NT2/D1 (cell line): ENCODE measurements at regions not wholly inside any gene's neighbourhood (a gene's known extent, or its start where the extent isn't known, plus 50 kb on each side); places are given as distances from the start of the nearest gene placed in this dataset.

Experiments used
- SUZ12 ChIP-seq: IDR thresholded peaks from 2 replicates; pipeline ENCODE4 v1.6.1; 2011; ENCODE audit not compliant: insufficient read length, insufficient read depth; ENCODE audit errors: extremely low read depth
- YY1 ChIP-seq: IDR thresholded peaks from 2 replicates; pipeline ENCODE4 v1.6.1; 2011; ENCODE audit not compliant: insufficient read length, insufficient read depth
- ZNF274 ChIP-seq: IDR thresholded peaks from 2 replicates; pipeline ENCODE4 v1.6.1; 2011; ENCODE audit warnings: mild to moderate bottlenecking, low read depth, low read length

DNA sequence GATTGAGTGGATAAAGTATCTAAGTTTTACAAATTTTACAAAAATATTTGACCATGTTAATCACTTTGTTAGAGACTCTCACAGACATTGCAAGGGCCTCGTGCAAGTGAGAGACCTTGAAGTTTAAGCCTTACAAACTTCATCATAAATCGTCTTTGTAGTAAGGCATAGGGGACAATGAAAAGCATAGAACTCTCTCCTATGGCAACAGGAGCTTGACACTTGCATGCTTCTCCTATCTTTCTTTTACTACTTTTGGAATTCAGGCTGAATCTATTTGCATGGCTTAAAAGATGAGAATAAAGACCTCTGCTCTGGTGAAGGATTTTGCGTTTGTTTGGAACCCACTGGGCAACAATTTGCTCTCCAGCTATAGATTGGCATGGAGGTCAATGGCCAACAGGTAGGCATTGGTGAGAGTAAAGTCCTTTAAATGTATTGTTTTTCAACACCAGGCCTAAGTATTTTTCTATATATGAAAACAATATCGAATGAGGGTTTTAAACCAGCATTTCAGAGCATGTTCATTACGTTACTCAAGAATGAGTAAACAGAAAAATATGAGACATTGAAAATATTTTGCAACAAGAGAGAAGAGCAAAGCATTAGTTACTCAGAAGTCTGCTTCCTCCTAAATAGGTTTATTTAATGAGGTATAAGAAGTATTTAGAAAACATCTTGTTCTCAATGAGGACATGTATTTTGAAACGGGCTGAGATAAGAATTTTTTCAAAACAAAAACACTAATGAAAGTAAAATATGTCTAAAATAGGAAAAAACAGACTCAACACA, 192.2 kb downstream of the TGFB2 start:
- TF ChIP-seq SUZ12 (no peak), ZNF274 (no peak), YY1 (no peak)
